ENCODE measurements at regions not wholly inside any gene's neighbourhood (a gene's known extent, or its start where the extent isn't known, plus 50 kb on each side); places are given as distances from the start of the nearest gene placed in this dataset.

DNA sequence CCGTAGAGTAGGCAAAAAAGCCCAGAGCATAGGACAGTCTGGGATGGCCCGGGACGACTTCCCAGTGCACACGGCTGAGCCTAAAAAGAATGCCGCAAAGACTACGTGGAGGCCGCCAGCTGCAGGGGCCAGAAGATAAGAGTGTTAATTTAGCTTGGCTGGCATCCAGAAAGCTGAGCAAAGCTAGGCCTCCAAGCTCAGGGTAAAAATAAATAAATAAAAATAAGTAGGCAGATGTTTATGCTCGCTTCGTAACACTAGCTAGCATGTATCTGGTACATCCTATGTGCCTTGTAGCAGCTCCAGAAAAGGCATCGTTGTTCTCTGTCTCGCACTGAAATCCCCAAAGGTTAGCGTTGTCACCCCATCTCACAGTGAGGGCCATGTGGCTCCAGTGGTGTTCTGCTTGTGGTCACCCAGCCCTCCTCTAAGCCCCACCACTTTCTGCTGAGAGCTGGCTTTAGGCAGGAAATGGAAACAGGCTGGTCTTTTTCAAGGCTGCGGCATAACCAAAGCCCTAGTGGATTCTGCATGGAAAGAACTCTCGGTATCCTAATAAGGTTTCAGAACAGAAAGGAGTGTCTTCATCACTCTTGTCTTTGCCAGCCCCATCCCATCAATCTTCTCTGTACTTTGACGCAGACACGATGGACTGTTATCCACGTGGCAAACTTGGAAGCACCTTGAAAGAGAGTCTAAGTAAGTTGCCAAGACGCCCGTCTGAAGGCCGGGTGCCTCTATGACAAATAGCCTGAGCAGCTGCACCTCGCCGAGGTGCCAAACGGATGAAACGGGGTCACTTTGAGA lies 58.1 kb upstream of the MEF2A start (continued):
- TF ChIP-seq, protein P1, sequence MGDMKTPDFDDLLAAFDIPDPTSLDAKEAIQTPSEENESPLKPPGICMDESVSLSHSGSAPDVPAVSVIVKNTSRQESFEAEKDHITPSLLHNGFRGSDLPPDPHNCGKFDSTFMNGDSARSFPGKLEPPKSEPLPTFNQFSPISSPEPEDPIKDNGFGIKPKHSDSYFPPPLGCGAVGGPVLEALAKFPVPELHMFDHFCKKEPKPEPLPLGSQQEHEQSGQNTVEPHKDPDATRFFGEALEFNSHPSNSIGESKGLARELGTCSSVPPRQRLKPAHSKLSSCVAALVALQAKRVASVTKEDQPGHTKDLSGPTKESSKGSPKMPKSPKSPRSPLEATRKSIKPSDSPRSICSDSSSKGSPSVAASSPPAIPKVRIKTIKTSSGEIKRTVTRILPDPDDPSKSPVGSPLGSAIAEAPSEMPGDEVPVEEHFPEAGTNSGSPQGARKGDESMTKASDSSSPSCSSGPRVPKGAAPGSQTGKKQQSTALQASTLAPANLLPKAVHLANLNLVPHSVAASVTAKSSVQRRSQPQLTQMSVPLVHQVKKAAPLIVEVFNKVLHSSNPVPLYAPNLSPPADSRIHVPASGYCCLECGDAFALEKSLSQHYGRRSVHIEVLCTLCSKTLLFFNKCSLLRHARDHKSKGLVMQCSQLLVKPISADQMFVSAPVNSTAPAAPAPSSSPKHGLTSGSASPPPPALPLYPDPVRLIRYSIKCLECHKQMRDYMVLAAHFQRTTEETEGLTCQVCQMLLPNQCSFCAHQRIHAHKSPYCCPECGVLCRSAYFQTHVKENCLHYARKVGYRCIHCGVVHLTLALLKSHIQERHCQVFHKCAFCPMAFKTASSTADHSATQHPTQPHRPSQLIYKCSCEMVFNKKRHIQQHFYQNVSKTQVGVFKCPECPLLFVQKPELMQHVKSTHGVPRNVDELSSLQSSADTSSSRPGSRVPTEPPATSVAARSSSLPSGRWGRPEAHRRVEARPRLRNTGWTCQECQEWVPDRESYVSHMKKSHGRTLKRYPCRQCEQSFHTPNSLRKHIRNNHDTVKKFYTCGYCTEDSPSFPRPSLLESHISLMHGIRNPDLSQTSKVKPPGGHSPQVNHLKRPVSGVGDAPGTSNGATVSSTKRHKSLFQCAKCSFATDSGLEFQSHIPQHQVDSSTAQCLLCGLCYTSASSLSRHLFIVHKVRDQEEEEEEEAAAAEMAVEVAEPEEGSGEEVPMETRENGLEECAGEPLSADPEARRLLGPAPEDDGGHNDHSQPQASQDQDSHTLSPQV (IDR thresholded peaks at IDR 0.05): no peak
- peak; percentile 29; the same call in 1 of the 2 replicates for TF ChIP-seq CHD2 (IDR thresholded peaks at IDR 0.05; ENCODE audit: borderline replicate concordance, low read depth, low read length)
- TF ChIP-seq, protein P2, sequence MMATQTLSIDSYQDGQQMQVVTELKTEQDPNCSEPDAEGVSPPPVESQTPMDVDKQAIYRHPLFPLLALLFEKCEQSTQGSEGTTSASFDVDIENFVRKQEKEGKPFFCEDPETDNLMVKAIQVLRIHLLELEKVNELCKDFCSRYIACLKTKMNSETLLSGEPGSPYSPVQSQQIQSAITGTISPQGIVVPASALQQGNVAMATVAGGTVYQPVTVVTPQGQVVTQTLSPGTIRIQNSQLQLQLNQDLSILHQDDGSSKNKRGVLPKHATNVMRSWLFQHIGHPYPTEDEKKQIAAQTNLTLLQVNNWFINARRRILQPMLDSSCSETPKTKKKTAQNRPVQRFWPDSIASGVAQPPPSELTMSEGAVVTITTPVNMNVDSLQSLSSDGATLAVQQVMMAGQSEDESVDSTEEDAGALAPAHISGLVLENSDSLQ (IDR thresholded peaks at IDR 0.05): 0 out of 2 replicates have a peak, but pooled peaks have one; percentile 11
- TF ChIP-seq, protein P3, sequence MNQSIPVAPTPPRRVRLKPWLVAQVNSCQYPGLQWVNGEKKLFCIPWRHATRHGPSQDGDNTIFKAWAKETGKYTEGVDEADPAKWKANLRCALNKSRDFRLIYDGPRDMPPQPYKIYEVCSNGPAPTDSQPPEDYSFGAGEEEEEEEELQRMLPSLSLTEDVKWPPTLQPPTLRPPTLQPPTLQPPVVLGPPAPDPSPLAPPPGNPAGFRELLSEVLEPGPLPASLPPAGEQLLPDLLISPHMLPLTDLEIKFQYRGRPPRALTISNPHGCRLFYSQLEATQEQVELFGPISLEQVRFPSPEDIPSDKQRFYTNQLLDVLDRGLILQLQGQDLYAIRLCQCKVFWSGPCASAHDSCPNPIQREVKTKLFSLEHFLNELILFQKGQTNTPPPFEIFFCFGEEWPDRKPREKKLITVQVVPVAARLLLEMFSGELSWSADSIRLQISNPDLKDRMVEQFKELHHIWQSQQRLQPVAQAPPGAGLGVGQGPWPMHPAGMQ (IDR thresholded peaks at IDR 0.05; ENCODE audit: borderline replicate concordance): no peak
- no peak for TF ChIP-seq ZNF274 (IDR thresholded peaks at IDR 0.05; ENCODE audit: insufficient read depth, insufficient read length)
- TF ChIP-seq GATAD2B (conservative IDR thresholded peaks at IDR 0.05; ENCODE audit: low read depth): no peak
- TF ChIP-seq, protein P4, sequence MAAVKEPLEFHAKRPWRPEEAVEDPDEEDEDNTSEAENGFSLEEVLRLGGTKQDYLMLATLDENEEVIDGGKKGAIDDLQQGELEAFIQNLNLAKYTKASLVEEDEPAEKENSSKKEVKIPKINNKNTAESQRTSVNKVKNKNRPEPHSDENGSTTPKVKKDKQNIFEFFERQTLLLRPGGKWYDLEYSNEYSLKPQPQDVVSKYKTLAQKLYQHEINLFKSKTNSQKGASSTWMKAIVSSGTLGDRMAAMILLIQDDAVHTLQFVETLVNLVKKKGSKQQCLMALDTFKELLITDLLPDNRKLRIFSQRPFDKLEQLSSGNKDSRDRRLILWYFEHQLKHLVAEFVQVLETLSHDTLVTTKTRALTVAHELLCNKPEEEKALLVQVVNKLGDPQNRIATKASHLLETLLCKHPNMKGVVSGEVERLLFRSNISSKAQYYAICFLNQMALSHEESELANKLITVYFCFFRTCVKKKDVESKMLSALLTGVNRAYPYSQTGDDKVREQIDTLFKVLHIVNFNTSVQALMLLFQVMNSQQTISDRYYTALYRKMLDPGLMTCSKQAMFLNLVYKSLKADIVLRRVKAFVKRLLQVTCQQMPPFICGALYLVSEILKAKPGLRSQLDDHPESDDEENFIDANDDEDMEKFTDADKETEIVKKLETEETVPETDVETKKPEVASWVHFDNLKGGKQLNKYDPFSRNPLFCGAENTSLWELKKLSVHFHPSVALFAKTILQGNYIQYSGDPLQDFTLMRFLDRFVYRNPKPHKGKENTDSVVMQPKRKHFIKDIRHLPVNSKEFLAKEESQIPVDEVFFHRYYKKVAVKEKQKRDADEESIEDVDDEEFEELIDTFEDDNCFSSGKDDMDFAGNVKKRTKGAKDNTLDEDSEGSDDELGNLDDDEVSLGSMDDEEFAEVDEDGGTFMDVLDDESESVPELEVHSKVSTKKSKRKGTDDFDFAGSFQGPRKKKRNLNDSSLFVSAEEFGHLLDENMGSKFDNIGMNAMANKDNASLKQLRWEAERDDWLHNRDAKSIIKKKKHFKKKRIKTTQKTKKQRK (IDR thresholded peaks at IDR 0.05; ENCODE audit: low read depth, low read length): no peak
- peak; percentile 48 for TF ChIP-seq MTA2 (IDR thresholded peaks at IDR 0.05; ENCODE audit: low read depth)
- peak; percentile 56; the same call in 1 of the 2 replicates for TF ChIP-seq IKZF1 (conservative IDR thresholded peaks at IDR 0.05)
- TF ChIP-seq BCL11A (IDR thresholded peaks at IDR 0.05; ENCODE audit: low read depth, low read length): no peak
- TF ChIP-seq POLR2AphosphoS5 (IDR thresholded peaks at IDR 0.05; ENCODE audit: low read length): no peak
- TF ChIP-seq NR2F1 (conservative IDR thresholded peaks at IDR 0.05): 0 out of 2 replicates have a peak, but pooled peaks have one; percentile 30
- no peak for TF ChIP-seq KLF5 (IDR thresholded peaks at IDR 0.05; ENCODE audit: partially characterized antibody)
- no peak for TF ChIP-seq ZNF217 (IDR thresholded peaks at IDR 0.05)
- no peak for TF ChIP-seq SUPT20H (IDR thresholded peaks at IDR 0.05; ENCODE audit: borderline replicate concordance, control insufficient read depth, low read depth, low read length)
- TF ChIP-seq ESRRA (IDR thresholded peaks at IDR 0.05; ENCODE audit: low read length): no peak
- TF ChIP-seq, protein P5, sequence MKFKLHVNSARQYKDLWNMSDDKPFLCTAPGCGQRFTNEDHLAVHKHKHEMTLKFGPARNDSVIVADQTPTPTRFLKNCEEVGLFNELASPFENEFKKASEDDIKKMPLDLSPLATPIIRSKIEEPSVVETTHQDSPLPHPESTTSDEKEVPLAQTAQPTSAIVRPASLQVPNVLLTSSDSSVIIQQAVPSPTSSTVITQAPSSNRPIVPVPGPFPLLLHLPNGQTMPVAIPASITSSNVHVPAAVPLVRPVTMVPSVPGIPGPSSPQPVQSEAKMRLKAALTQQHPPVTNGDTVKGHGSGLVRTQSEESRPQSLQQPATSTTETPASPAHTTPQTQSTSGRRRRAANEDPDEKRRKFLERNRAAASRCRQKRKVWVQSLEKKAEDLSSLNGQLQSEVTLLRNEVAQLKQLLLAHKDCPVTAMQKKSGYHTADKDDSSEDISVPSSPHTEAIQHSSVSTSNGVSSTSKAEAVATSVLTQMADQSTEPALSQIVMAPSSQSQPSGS (IDR thresholded peaks at IDR 0.05; ENCODE audit: low read length): no peak
- TF ChIP-seq SMC3 (IDR thresholded peaks at IDR 0.05; ENCODE audit: borderline replicate concordance, low read length): no peak
- TF ChIP-seq HDAC2 (IDR thresholded peaks at IDR 0.05): no peak
